Activated T-helper 17 cell treated with anti-CD3 and anti-CD28 coated beads, Interleukin-2, amount 50 U/mL, for 72 hours (primary cell): ENCODE measurements at regions not wholly inside any gene's neighbourhood (a gene's known extent, or its start where the extent isn't known, plus 50 kb on each side); places are given as distances from the start of the nearest gene placed in this dataset.
"Not testable (repeated sequence)": the region's sequence is repeated elsewhere in the genome, so short reads cannot be mapped to it uniquely, and the experiment has no call there.

ENCODE experiments used
- ATAC-seq: fragments of 150-1000 bp; cut with Tn5 transposase; replicated peaks from 2 replicates; pipeline ENCODE4 v1.10.0; 2021; ENCODE audit warnings: mild to moderate bottlenecking, moderate library complexity
- H3K27ac Mint-ChIP-seq: one replicate; pipeline ENCODE4 v1.8.0; 2022; ENCODE audit warnings: mixed read lengths
- H3K27me3 Mint-ChIP-seq: one replicate; pipeline ENCODE4 v1.8.0; 2022; ENCODE audit warnings: mixed read lengths
- H3K36me3 Mint-ChIP-seq: one replicate; pipeline ENCODE4 v1.8.0; 2022; ENCODE audit warnings: low read depth, mild to moderate bottlenecking, mixed read lengths
- H3K4me1 Mint-ChIP-seq: one replicate; pipeline ENCODE4 v1.8.0; 2022; ENCODE audit warnings: mixed read lengths
- H3K4me3 Mint-ChIP-seq: one replicate; pipeline ENCODE4 v1.8.0; 2022; ENCODE audit warnings: mild to moderate bottlenecking, mixed read lengths
- H3K9me3 Mint-ChIP-seq: one replicate; pipeline ENCODE4 v1.8.0; 2022; ENCODE audit warnings: mixed read lengths

DNA sequence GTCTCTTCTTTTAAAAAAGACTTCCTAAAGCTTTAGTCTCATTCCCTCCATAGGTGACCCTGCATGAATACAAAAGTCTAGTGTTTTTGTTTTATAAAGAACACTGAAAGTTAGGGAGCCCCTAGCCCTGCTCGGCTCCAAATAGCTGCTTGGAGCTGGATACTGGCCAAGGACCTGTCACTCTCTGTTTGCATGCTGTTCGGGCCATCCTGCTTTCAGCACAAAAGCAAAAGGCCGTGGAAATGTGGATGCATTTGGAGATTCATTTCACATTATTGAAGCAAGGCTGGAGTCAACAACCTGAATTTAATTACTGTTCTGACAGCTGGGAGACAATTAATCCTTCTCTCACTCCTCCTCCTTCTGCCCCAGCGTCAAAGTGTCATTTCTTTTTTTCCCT lies 151.7 kb upstream of the NMUR2 start:
- H3K36me3 Mint-ChIP-seq, result no peaks in the 10 kb centered on the region
- H3K27me3 Mint-ChIP-seq, result no peaks in the 10 kb centered on the region
- H3K9me3 Mint-ChIP-seq, result no peaks in the 10 kb centered on the region
- no peak overlapping the region for H3K4me3 Mint-ChIP-seq
- no peak for ATAC-seq
- H3K27ac Mint-ChIP-seq, result no peak overlapping the region
- no peaks in the 10 kb centered on the region for H3K4me1 Mint-ChIP-seq

GRCh38 chr5:152560512-152561137 lies 155.5 kb upstream of the NMUR2 start:
- no peaks in the 10 kb centered on the region for H3K36me3 Mint-ChIP-seq
- no peak overlapping the region for H3K27ac Mint-ChIP-seq
- H3K4me3 Mint-ChIP-seq, result no peak overlapping the region
- no peaks in the 10 kb centered on the region for H3K4me1 Mint-ChIP-seq
- ATAC-seq, result no peak
- H3K9me3 Mint-ChIP-seq, result no peaks in the 10 kb centered on the region
- H3K27me3 Mint-ChIP-seq, result no peaks in the 10 kb centered on the region

- no peaks in the 10 kb centered on the region for H3K36me3 Mint-ChIP-seq
- H3K27ac Mint-ChIP-seq, result no peak overlapping the region
- H3K9me3 Mint-ChIP-seq, result no peaks in the 10 kb centered on the region
- no peaks in the 10 kb centered on the region for H3K27me3 Mint-ChIP-seq
- ATAC-seq, result no peak
- no peaks in the 10 kb centered on the region for H3K4me1 Mint-ChIP-seq
- no peak overlapping the region for H3K4me3 Mint-ChIP-seq
Measured at GRCh38 chr5:152568016-152568415, 162.9 kb upstream of the NMUR2 start.

DNA sequence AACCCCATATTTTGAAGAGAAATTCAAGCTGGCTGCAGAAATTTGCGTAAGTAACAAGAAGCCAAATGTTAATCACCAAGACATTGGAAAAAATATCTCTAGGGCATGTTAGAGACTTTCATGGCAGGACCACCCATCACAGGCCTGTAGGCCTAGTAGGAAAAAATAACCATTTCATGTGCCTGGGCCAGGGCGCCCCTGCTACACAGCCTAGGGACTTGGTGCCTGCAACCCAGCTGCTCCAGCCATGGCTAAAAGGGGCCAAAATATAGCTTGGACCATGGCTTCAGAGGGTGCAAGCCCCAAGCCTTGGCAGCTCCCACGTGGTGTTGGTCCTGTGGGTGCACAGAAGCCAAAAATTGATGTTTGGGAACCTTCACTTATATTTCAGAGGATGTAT lies 167.7 kb upstream of the NMUR2 start:
- Mint-ChIP-seq H3K4me3 (no peak overlapping the region), H3K27ac (no peak overlapping the region), H3K4me1 (no peaks in the 10 kb centered on the region), H3K9me3 (no peaks in the 10 kb centered on the region), H3K27me3 (no peaks in the 10 kb centered on the region), H3K36me3 (no peaks in the 10 kb centered on the region)
- ATAC-seq, result no peak

GRCh38 chr5:152584103-152584502 lies 179.0 kb upstream of the NMUR2 start:
- Mint-ChIP-seq H3K9me3 (peaks cover 5% of the 10 kb centered on the region), H3K4me1 (no peaks in the 10 kb centered on the region), H3K36me3 (no peaks in the 10 kb centered on the region), H3K27me3 (peaks cover 23% of the 10 kb centered on the region), H3K4me3 (no peak overlapping the region), H3K27ac (no peak overlapping the region)
- ATAC-seq, result no peak

DNA sequence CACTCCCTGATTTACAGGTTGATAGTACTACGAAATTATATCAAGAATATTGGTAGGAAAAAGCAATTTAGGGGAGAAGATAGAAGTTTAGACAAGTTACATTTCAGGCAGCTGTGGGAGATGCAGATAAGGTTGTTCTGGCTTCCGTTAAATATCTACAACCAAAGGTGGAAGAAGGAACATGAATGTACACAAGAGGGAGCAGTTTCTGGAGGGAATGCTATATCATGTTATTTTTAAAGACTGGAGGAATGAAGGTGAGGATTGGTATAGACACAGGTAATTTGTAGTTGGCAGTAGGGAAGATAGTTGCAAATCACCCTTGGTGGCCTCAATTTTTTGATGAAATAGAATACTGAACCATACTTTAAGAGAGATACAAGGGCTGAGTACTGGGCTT lies 187.3 kb upstream of the NMUR2 start:
- Mint-ChIP-seq H3K9me3 (peaks cover 4% of the 10 kb centered on the region), H3K36me3 (no peaks in the 10 kb centered on the region), H3K4me1 (no peaks in the 10 kb centered on the region), H3K27ac (no peak overlapping the region), H3K27me3 (no peaks in the 10 kb centered on the region), H3K4me3 (no peak overlapping the region)
- no peak for ATAC-seq

- H3K27me3 Mint-ChIP-seq, result no peaks in the 10 kb centered on the region
- peaks cover 4% of the 10 kb centered on the region for H3K9me3 Mint-ChIP-seq
- H3K4me3 Mint-ChIP-seq, result no peak overlapping the region
- no peaks in the 10 kb centered on the region for H3K36me3 Mint-ChIP-seq
- ATAC-seq, result no peak
- H3K27ac Mint-ChIP-seq, result no peak overlapping the region
- H3K4me1 Mint-ChIP-seq, result no peaks in the 10 kb centered on the region
Measured at GRCh38 chr5:152593388-152593787, 188.3 kb upstream of the NMUR2 start.

DNA sequence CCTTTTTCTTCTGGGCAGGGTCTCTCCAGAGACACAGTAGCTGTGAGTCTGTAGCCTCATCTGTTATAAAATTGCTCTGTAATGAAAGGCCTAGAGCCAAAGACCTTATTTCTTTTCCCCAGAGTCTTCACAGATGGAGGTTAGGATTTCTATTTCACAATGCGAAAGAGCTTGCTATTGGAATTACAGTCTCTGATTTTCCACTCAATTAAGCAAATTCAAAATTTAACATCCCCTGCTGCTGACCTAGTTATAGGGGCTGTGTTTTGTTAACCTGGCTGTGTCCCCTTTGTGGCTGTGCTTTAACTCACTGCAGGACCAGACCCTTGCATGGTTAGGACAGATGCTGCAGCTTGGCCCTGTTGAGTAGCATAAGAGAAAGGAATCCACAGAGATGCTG lies 190.3 kb upstream of the NMUR2 start:
- Mint-ChIP-seq H3K4me3 (no peak overlapping the region), H3K9me3 (no peaks in the 10 kb centered on the region), H3K27me3 (no peaks in the 10 kb centered on the region), H3K27ac (no peak overlapping the region), H3K4me1 (no peaks in the 10 kb centered on the region), H3K36me3 (no peaks in the 10 kb centered on the region)
- no peak for ATAC-seq

DNA sequence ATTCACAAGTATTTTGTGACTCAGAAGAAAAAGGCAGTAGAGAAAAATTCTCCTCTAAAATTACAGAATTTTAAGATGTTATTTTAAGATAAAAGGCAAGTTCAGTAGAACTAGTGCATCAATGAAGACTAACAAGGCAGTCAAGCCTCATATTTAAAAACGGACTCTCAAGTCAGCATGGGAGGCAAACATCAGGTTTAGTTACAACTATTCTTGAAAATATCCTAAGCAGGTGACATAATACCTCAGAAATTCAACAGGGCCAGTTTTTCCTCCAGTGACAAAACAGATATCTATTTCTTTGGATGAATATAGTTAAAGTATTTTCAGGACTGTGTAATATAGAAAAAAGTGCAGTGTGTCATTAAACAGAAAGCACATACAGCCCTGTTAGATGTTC lies 194.0 kb upstream of the NMUR2 start:
- Mint-ChIP-seq H3K4me3 (no peak overlapping the region), H3K27me3 (no peaks in the 10 kb centered on the region), H3K27ac (no peak overlapping the region), H3K9me3 (peaks cover 3% of the 10 kb centered on the region), H3K36me3 (no peaks in the 10 kb centered on the region), H3K4me1 (no peaks in the 10 kb centered on the region)
- no peak for ATAC-seq

DNA sequence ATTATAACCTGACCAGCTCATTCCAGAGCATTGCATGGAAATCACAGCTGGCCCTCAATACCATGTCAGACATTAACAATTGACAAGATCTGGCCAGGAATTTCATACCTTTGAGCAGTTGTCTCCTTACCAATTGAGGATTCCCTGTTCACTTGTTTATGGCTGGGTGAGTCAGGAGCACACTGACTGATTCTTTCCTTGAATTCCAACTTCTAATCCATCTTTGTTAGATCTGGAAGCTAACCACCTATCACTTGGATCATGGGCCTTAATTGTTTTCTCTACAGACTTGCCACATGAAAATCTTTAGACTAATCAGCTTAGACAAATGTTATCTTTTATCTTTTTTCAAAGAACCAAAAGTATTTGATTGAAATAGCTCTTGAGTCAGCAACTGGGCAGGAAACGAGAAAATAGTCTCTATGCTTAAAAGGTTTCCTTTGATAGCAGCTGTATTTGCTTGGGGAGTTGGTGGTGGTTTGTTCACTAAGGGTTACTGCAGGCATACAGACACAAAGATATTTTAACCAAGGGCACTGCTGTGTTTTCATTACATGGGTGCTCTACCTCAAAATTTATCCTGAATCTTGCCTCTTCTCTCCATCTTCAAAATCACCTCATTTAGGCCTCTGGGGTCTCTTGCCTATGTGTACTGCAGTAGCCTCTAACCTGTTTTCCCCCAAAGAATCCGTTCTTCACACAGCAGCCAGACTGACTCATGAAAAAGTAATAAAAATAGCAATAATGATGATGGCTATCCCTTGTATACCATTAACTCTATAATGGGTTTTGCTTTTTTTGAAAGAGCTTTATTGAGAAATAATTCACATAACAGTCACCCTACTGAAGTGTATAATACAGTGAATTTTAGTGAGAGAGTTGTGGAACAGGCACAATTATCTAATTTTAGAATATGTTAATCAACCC lies 197.0 kb upstream of the NMUR2 start:
- Mint-ChIP-seq H3K36me3 (no peaks in the 10 kb centered on the region), H3K27me3 (no peaks in the 10 kb centered on the region), H3K27ac (no peak overlapping the region), H3K4me1 (no peaks in the 10 kb centered on the region), H3K4me3 (no peak overlapping the region), H3K9me3 (peaks cover 3% of the 10 kb centered on the region)
- ATAC-seq, result no peak

DNA sequence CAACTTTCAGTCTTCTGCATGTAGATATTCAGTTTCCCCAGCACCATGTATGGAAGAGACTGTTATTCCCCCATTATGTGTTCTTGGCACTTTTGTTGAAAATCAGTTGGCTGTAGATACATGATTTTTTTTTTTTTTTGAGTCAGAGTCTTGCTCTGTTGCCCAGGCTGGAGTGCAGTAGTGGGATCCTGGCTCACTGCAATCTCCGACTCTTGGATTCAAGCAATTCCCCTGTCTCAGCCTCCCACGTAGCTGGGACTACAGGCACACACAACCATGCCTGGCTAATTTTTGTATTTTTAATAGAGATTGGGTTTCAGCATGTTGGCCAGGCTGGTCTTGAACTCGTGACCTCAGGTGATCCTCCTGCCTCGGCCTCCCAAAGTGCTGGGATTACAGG lies 201.0 kb upstream of the NMUR2 start:
- not testable (repeated sequence) for H3K9me3 Mint-ChIP-seq

DNA sequence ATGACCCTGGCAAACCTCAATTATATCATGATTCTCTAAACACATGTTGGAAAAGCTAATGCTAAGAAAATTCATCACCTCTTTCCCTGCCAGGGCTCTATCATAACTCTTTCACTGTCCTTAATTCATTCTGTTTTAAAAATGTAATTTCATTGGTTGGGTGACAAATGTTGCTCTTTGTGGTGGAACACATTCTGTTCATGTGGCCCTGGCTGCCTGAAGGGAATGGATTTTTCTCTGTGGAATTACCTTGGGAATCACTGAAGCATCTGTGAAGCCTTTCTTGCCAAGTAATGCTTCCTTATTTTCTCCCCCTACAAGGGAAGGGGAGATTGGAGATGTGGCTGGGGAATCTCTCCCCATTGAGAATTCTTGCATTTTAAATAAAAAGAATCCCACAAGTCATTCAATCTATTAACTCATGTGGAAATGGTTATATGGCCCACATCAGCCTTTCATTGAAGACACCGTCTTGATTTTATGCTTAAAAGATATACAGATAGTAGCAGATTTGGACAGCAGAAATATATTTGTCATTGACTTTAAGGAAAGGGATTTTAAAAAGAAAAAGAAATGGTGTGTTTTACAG lies 201.8 kb upstream of the NMUR2 start:
- Mint-ChIP-seq H3K27ac (no peak overlapping the region), H3K36me3 (no peaks in the 10 kb centered on the region), H3K9me3 (peaks cover 3% of the 10 kb centered on the region), H3K27me3 (no peaks in the 10 kb centered on the region), H3K4me3 (no peak overlapping the region), H3K4me1 (no peaks in the 10 kb centered on the region)
- ATAC-seq, result no peak

More for the DNA sequence above, 201.0 kb upstream of the NMUR2 start:
- not testable (repeated sequence) for H3K36me3 Mint-ChIP-seq, H3K4me1 Mint-ChIP-seq, H3K27ac Mint-ChIP-seq, ATAC-seq, H3K4me3 Mint-ChIP-seq, H3K27me3 Mint-ChIP-seq

- Mint-ChIP-seq H3K27ac (no peak overlapping the region), H3K4me1 (no peaks in the 10 kb centered on the region), H3K36me3 (no peaks in the 10 kb centered on the region), H3K4me3 (no peak overlapping the region), H3K27me3 (no peaks in the 10 kb centered on the region), H3K9me3 (no peaks in the 10 kb centered on the region)
- no peak for ATAC-seq
Measured at GRCh38 chr5:152607401-152608160, 202.5 kb upstream of the NMUR2 start.

- H3K27ac Mint-ChIP-seq, result no peak overlapping the region
- ATAC-seq, result no peak
- no peaks in the 10 kb centered on the region for H3K9me3 Mint-ChIP-seq
- no peaks in the 10 kb centered on the region for H3K36me3 Mint-ChIP-seq
- H3K4me1 Mint-ChIP-seq, result no peaks in the 10 kb centered on the region
- no peak overlapping the region for H3K4me3 Mint-ChIP-seq
- H3K27me3 Mint-ChIP-seq, result peaks cover 3% of the 10 kb centered on the region
Measured at GRCh38 chr5:152608458-152608857, 203.4 kb upstream of the NMUR2 start.
